Fibroblast of lung (primary cell): ENCODE measurements at regions not wholly inside any gene's neighbourhood (a gene's known extent, or its start where the extent isn't known, plus 50 kb on each side); places are given as distances from the start of the nearest gene placed in this dataset.

Source experiments
- DNase-seq, 2 donors: peaks; one replicate each; pipeline versions ENCODE4 v3.0.0 to v3.0.0-alpha.2; 2010; ENCODE audit warnings: low read depth in 2 of 2
- H2AFZ ChIP-seq: 2 replicates; pipeline ENCODE4 v1.5.1; 2012; ENCODE audit warnings: low read length, control low read depth, inconsistent platforms
- H3K27ac ChIP-seq: 2 replicates; pipeline ENCODE4 v1.5.1; 2011; ENCODE audit warnings: low read length, control low read depth; ENCODE audit not compliant: insufficient read depth
- H3K27me3 ChIP-seq: 2 replicates; pipeline ENCODE4 v1.5.1; 2011; ENCODE audit warnings: mild to moderate bottlenecking, low read length; ENCODE audit not compliant: control insufficient read depth, insufficient read depth
- H3K36me3 ChIP-seq: 2 replicates; pipeline ENCODE4 v1.5.1; 2011; ENCODE audit warnings: low read length; ENCODE audit not compliant: control insufficient read depth, insufficient read depth
- H3K4me1 ChIP-seq: 2 replicates; pipeline ENCODE4 v1.5.1; 2011; ENCODE audit warnings: low read length; ENCODE audit not compliant: control insufficient read depth, insufficient read depth; ENCODE audit errors: extremely low read depth
- H3K4me2 ChIP-seq: 2 replicates; pipeline ENCODE4 v1.5.1; 2011; ENCODE audit warnings: low read length, control low read depth; ENCODE audit not compliant: insufficient read depth; ENCODE audit errors: extremely low read depth
- H3K4me3 ChIP-seq, 4 experiments: fragments of 200-600 bp in 1 of 4; sonication (generic) in 1 of 4; replicated peaks in 1 of 4; 2 replicates each; pipeline ENCODE4 v1.5.1; 2011 to 2016; ENCODE audit warnings: low read length in 4 of 4, low read depth in 3 of 4, mild to moderate bottlenecking in 3 of 4, control low read depth in 2 of 4, inconsistent platforms in 1 of 4, mixed read lengths in 1 of 4; ENCODE audit not compliant: insufficient read depth in 1 of 4; ENCODE audit errors: control extremely low read depth in 1 of 4
- H3K79me2 ChIP-seq: 2 replicates; pipeline ENCODE4 v1.5.1; 2012; ENCODE audit warnings: mild to moderate bottlenecking, low read length, inconsistent platforms; ENCODE audit not compliant: control insufficient read depth, insufficient read depth
- H3K9ac ChIP-seq: 2 replicates; pipeline ENCODE4 v1.5.1; 2011; ENCODE audit warnings: mild to moderate bottlenecking, low read length, control low read depth; ENCODE audit not compliant: insufficient read depth
- H3K9me3 ChIP-seq: 2 replicates; pipeline ENCODE4 v1.5.1; 2012; ENCODE audit warnings: low read depth, low read length; ENCODE audit not compliant: control insufficient read depth, insufficient read depth
- H4K20me1 ChIP-seq: 2 replicates; pipeline ENCODE4 v1.5.1; 2011; ENCODE audit warnings: low read length; ENCODE audit not compliant: control insufficient read depth, insufficient read depth; ENCODE audit errors: extremely low read depth
- EZH2 ChIP-seq: IDR thresholded peaks from 2 replicates; pipeline ENCODE4 v1.5.1; 2012; ENCODE audit warnings: low read length, control low read depth, mild to moderate bottlenecking; ENCODE audit errors: missing control alignments
- TF ChIP-seq, protein P1 (sequence below), 2 donors: IDR thresholded peaks in 1 of 2; conservative IDR thresholded peaks in 1 of 2; 1 replicate in 1 of 2; 2 replicates in 1 of 2; pipeline ENCODE4 v1.5.1; 2011 to 2012; ENCODE audit warnings: low read length in 2 of 2, control low read depth in 1 of 2, inconsistent platforms in 1 of 2, low read depth in 1 of 2, mild to moderate bottlenecking in 1 of 2

DNA sequence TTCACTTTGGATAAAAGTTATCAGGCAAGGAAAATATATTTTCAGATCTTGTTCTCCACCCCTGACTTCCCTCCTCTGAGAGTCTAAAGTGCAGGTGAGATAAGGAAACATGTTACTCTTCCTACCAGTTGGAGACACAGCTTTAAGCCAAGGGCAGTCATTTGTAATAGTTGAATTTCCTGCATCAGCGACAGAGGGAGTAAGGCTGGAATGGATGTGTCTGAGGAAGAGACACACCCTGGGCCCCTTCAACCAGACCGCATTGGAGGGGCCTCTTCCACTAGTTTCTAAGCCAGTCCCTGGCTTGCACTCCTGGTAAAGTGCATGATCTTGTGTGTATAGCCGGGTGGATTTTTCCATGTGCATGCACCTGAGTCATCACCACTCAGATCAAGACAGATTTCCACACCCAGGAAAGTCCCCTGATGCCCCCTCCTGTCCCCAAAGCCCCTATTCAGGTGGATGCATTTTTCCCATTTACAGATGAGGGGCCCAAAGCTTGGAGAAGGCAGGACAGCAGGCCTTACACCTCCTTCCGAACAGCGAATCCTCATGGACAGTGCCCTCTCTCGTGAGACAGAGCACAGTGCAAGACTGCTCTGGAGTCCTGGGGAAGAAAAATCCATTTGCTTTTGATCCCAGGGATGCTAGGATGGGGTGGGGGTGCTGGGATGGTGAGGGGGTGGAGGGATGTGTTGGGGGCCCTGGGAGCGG lies 66.7 kb upstream of the SH3RF3 start:
- Histone ChIP-seq H3K9ac (no peak overlapping the region), H3K4me2 (no peak overlapping the region), H3K79me2 (no peaks in the 10 kb centered on the region), H3K4me3 (no peak overlapping the region), H3K4me1 (no peaks in the 10 kb centered on the region), H3K27ac (no peak overlapping the region), H3K27me3 (peaks cover 20% of the 10 kb centered on the region), H3K36me3 (no peaks in the 10 kb centered on the region), H3K9me3 (no peaks in the 10 kb centered on the region), H2AFZ (no peak overlapping the region), H4K20me1 (no peaks in the 10 kb centered on the region)
- TF ChIP-seq, protein P1, sequence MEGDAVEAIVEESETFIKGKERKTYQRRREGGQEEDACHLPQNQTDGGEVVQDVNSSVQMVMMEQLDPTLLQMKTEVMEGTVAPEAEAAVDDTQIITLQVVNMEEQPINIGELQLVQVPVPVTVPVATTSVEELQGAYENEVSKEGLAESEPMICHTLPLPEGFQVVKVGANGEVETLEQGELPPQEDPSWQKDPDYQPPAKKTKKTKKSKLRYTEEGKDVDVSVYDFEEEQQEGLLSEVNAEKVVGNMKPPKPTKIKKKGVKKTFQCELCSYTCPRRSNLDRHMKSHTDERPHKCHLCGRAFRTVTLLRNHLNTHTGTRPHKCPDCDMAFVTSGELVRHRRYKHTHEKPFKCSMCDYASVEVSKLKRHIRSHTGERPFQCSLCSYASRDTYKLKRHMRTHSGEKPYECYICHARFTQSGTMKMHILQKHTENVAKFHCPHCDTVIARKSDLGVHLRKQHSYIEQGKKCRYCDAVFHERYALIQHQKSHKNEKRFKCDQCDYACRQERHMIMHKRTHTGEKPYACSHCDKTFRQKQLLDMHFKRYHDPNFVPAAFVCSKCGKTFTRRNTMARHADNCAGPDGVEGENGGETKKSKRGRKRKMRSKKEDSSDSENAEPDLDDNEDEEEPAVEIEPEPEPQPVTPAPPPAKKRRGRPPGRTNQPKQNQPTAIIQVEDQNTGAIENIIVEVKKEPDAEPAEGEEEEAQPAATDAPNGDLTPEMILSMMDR (conservative IDR thresholded peaks at IDR 0.05 in 1 of 2, IDR thresholded peaks at IDR 0.05 in 1 of 2; ENCODE audit: low read depth in 1 of 2, low read length in 2 of 2), result no peak
- no peak for TF ChIP-seq EZH2
- no peak for DNase-seq

DNA sequence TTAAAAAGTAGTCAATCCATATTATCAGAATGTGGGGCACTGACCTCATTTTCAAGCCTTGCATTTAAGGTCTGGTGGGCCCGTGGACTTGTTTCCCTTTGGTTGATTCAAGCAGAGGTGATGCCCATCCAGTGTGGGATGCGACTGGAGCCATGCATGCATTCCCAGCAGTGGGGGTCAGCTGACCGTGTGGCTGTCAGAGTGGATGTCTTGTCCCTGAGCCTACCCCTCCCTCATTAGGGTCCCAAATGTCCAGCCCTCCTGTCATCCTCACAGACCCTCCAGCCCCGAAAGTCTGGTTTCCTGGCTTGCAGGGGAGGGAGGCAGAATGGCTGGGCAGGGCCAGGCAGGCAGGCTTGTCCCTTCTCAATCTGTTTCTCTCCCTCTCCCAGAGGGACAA lies 67.3 kb upstream of the SH3RF3 start:
- TF ChIP-seq EZH2, result no peak
- TF ChIP-seq, protein P1 (conservative IDR thresholded peaks at IDR 0.05 in 1 of 2, IDR thresholded peaks at IDR 0.05 in 1 of 2; ENCODE audit: low read depth in 1 of 2, low read length in 2 of 2), result no peak
- H2AFZ ChIP-seq, result no peak overlapping the region
- peaks cover 18% of the 10 kb centered on the region for H3K27me3 ChIP-seq
- H3K27ac ChIP-seq, result no peak overlapping the region
- no peaks in the 10 kb centered on the region for H4K20me1 ChIP-seq
- no peaks in the 10 kb centered on the region for H3K36me3 ChIP-seq
- H3K9ac ChIP-seq, result no peak overlapping the region
- H3K4me3 ChIP-seq, result no peak overlapping the region
- H3K9me3 ChIP-seq, result no peaks in the 10 kb centered on the region
- no peaks in the 10 kb centered on the region for H3K4me1 ChIP-seq
- no peaks in the 10 kb centered on the region for H3K79me2 ChIP-seq
- DNase-seq, result no peak
- H3K4me2 ChIP-seq, result no peak overlapping the region

DNA sequence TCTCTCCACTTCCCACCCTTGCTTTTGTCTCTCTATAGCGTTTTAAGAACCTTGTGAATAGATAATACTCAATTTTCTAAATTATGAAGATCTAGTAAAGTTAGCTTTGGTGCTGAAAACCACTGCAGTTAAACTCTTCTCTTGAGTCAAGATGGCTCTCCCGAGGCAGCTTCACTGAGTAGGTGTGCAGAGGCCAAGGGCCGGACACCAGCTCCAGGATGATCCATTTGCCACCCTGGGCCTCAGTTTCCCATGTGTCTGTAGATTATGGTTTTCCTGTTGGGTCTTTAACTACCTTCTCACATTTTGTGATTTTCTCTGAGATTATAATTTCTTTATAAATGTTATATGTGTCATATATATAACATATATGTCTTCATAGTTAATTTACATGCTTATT lies 68.5 kb upstream of the SH3RF3 start:
- H2AFZ ChIP-seq, result no peak overlapping the region
- H3K4me1 ChIP-seq, result no peaks in the 10 kb centered on the region
- no peak overlapping the region for H3K4me3 ChIP-seq
- no peak for DNase-seq
- no peaks in the 10 kb centered on the region for H3K9me3 ChIP-seq
- H4K20me1 ChIP-seq, result no peaks in the 10 kb centered on the region
- H3K4me2 ChIP-seq, result no peak overlapping the region
- H3K27ac ChIP-seq, result no peak overlapping the region
- no peaks in the 10 kb centered on the region for H3K36me3 ChIP-seq
- H3K9ac ChIP-seq, result no peak overlapping the region
- H3K27me3 ChIP-seq, result peaks cover 20% of the 10 kb centered on the region
- no peak for TF ChIP-seq EZH2
- TF ChIP-seq, protein P1 (conservative IDR thresholded peaks at IDR 0.05 in 1 of 2, IDR thresholded peaks at IDR 0.05 in 1 of 2; ENCODE audit: low read depth in 1 of 2, low read length in 2 of 2), result no peak
- no peaks in the 10 kb centered on the region for H3K79me2 ChIP-seq
